H9 (cell line): ENCODE measurements at regions not wholly inside any gene's neighbourhood (a gene's known extent, or its start where the extent isn't known, plus 50 kb on each side); places are given as distances from the start of the nearest gene placed in this dataset.
"Not testable (repeated sequence)": the region's sequence is repeated elsewhere in the genome, so short reads cannot be mapped to it uniquely, and the experiment has no call there.

Source experiments
- DNase-seq: peaks from one replicate; pipeline ENCODE4 v3.0.0-alpha.2; 2017
- H2AFZ ChIP-seq: one replicate; pipeline ENCODE4 v1.6.1; 2013; ENCODE audit warnings: mild to moderate bottlenecking, low read length, control low read depth, moderate library complexity
- H2AK5ac ChIP-seq: 2 replicates; pipeline ENCODE4 v1.6.1; 2013; ENCODE audit warnings: low read length, control low read depth, mixed read lengths; ENCODE audit not compliant: insufficient read length
- H2BK120ac ChIP-seq: one replicate; pipeline ENCODE4 v1.6.1; 2013; ENCODE audit warnings: low read depth, mild to moderate bottlenecking, low read length, control low read depth, inconsistent platforms; ENCODE audit not compliant: poor library complexity, severe bottlenecking
- H2BK12ac ChIP-seq: 2 replicates; pipeline ENCODE4 v1.6.1; 2013; ENCODE audit warnings: low read length, control low read depth, mixed read lengths, low read depth; ENCODE audit not compliant: insufficient read length
- H2BK15ac ChIP-seq: 2 replicates; pipeline ENCODE4 v1.6.1; 2013; ENCODE audit warnings: low read depth, low read length, control low read depth
- H2BK20ac ChIP-seq: one replicate; pipeline ENCODE4 v1.6.1; 2013; ENCODE audit warnings: low read depth, mild to moderate bottlenecking, low read length, control low read depth, inconsistent platforms; ENCODE audit not compliant: poor library complexity, severe bottlenecking
- H2BK5ac ChIP-seq: 2 replicates; pipeline ENCODE4 v1.6.1; 2013; ENCODE audit warnings: low read length, control low read depth, mixed read lengths; ENCODE audit not compliant: insufficient read length
- H3K14ac ChIP-seq: 2 replicates; pipeline ENCODE4 v1.6.1; 2013; ENCODE audit warnings: low read length, control low read depth; ENCODE audit not compliant: insufficient read depth
- H3K18ac ChIP-seq: 2 replicates; pipeline ENCODE4 v1.6.1; 2013; ENCODE audit warnings: low read depth, mild to moderate bottlenecking, mixed read lengths, low read length, control low read depth; ENCODE audit not compliant: insufficient read length
- H3K23ac ChIP-seq: 2 replicates; pipeline ENCODE4 v1.6.1; 2013; ENCODE audit warnings: low read length, control low read depth, mixed read lengths, low read depth; ENCODE audit not compliant: insufficient read length
- H3K23me2 ChIP-seq: 2 replicates; pipeline ENCODE4 v1.6.1; 2013; ENCODE audit warnings: low read depth, mild to moderate bottlenecking, mixed read lengths, low read length, control low read depth; ENCODE audit not compliant: insufficient read length, poor library complexity, severe bottlenecking
- H3K27ac ChIP-seq: 2 replicates; pipeline ENCODE4 v1.5.1; 2013; ENCODE audit warnings: low read length, control low read depth, mixed read lengths, low read depth; ENCODE audit not compliant: insufficient read length
- H3K27me3 ChIP-seq: 2 replicates; pipeline ENCODE4 v1.6.1; 2013; ENCODE audit warnings: low read length, control low read depth, inconsistent platforms; ENCODE audit not compliant: insufficient read depth
- H3K4ac ChIP-seq: 2 replicates; pipeline ENCODE4 v1.6.1; 2013; ENCODE audit warnings: low read depth, mild to moderate bottlenecking, control low read depth, inconsistent platforms, low read length, moderate library complexity
- H3K4me1 ChIP-seq: 2 replicates; pipeline ENCODE4 v1.6.1; 2013; ENCODE audit warnings: low read length, control low read depth, inconsistent platforms; ENCODE audit not compliant: insufficient read depth
- H3K4me2 ChIP-seq: 2 replicates; pipeline ENCODE4 v1.6.1; 2013; ENCODE audit warnings: low read length, control low read depth, mixed read lengths; ENCODE audit not compliant: insufficient read length, insufficient read depth
- H3K56ac ChIP-seq: 2 replicates; pipeline ENCODE4 v1.6.1; 2013; ENCODE audit warnings: low read depth, mild to moderate bottlenecking, mixed read lengths, low read length, control low read depth; ENCODE audit not compliant: insufficient read length
- H3K79me1 ChIP-seq: 2 replicates; pipeline ENCODE4 v1.6.1; 2013; ENCODE audit warnings: low read depth, mild to moderate bottlenecking, moderate library complexity, low read length, control low read depth, inconsistent platforms; ENCODE audit not compliant: insufficient read depth, poor library complexity, severe bottlenecking
- H3K79me2 ChIP-seq: 2 replicates; pipeline ENCODE4 v1.6.1; 2013; ENCODE audit warnings: low read length, control low read depth, inconsistent platforms; ENCODE audit not compliant: insufficient read depth
- H3K9ac ChIP-seq: 2 replicates; pipeline ENCODE4 v1.6.1; 2013; ENCODE audit warnings: low read length, control low read depth, mixed read lengths; ENCODE audit not compliant: insufficient read length; ENCODE audit errors: extremely low read depth
- H3K9me3 ChIP-seq: one replicate; pipeline ENCODE4 v1.6.1; 2013; ENCODE audit warnings: low read depth, low read length, inconsistent platforms; ENCODE audit not compliant: control insufficient read depth
- H3T11ph ChIP-seq: one replicate; pipeline ENCODE4 v1.6.1; 2013; ENCODE audit warnings: mild to moderate bottlenecking, low read length, control low read depth, inconsistent platforms
- H4K20me1 ChIP-seq: one replicate; pipeline ENCODE4 v1.6.1; 2013; ENCODE audit not compliant: control insufficient read depth, insufficient read length, insufficient read depth
- H4K5ac ChIP-seq: 2 replicates; pipeline ENCODE4 v1.6.1; 2013; ENCODE audit warnings: low read depth, mild to moderate bottlenecking, mixed read lengths, low read length, control low read depth; ENCODE audit not compliant: insufficient read length
- H4K8ac ChIP-seq: replicated peaks from 2 replicates; pipeline ENCODE4 v1.6.1; 2013; ENCODE audit warnings: low read length, control low read depth, mixed read lengths, low read depth; ENCODE audit not compliant: insufficient read length
- H4K91ac ChIP-seq: 2 replicates; pipeline ENCODE4 v1.6.1; 2013; ENCODE audit warnings: low read depth, mild to moderate bottlenecking, moderate library complexity, mixed read lengths, low read length, control low read depth; ENCODE audit not compliant: insufficient read length
- H3K27ac Mint-ChIP-seq, 3 experiments: 2 replicates in 2 of 3; 3 replicates in 1 of 3; pipeline ENCODE4 v1.8.0; 2020 to 2021; ENCODE audit warnings: mixed read lengths in 3 of 3, mild to moderate bottlenecking in 1 of 3, moderate library complexity in 1 of 3
- H3K27me3 Mint-ChIP-seq: 2 replicates; pipeline ENCODE4 v1.8.0; 2021; ENCODE audit warnings: low read depth, mild to moderate bottlenecking, moderate library complexity, mixed read lengths
- H3K36me3 Mint-ChIP-seq, 3 experiments: 2 replicates in 2 of 3; 3 replicates in 1 of 3; pipeline ENCODE4 v1.8.0; 2020 to 2021; ENCODE audit warnings: low read depth in 3 of 3, mixed read lengths in 3 of 3; ENCODE audit not compliant: insufficient read depth in 1 of 3
- H3K4me1 Mint-ChIP-seq, 2 experiments: 2 replicates each; pipeline ENCODE4 v1.8.0; 2020; ENCODE audit warnings: mixed read lengths in 2 of 2
- H3K4me3 Mint-ChIP-seq, 2 experiments: 2 replicates in 1 of 2; 3 replicates in 1 of 2; pipeline ENCODE4 v1.8.0; 2020 to 2021; ENCODE audit warnings: mild to moderate bottlenecking in 2 of 2, mixed read lengths in 2 of 2, moderate library complexity in 1 of 2
- H3K9me3 Mint-ChIP-seq, 2 experiments: 2 replicates in 1 of 2; 3 replicates in 1 of 2; pipeline ENCODE4 v1.8.0; 2020; ENCODE audit warnings: mild to moderate bottlenecking in 2 of 2, mixed read lengths in 2 of 2, moderate library complexity in 1 of 2
- CTCF ChIP-seq: fragments of 200-600 bp; sonication (generic); conservative IDR thresholded peaks from 3 replicates; pipeline ENCODE4 v1.8.0; 2021; ENCODE audit warnings: antibody characterized with exemption, mild to moderate bottlenecking
- WGBS: extraction: QIAGEN DNeasy Blood & Tissue Kit; methylation state at CpG from one replicate; pipeline ENCODE4 v1.1.7; 2013; ENCODE audit warnings: missing lambda C conversion rate, low lambda C conversion rate, mixed read lengths; ENCODE audit not compliant: insufficient read length; ENCODE audit errors: extremely low coverage; 5-methylcytosine and 5-hydroxymethylcytosine counted together

GRCh38 chr2:52017646-52018235, 985.8 kb upstream of the NRXN1 start:
- Histone ChIP-seq H2AK5ac (no peak overlapping the region), H3K4ac (no peak overlapping the region), H3K14ac (no peak overlapping the region), H3K23me2 (no peaks in the 10 kb centered on the region), H3K9me3 (no peaks in the 10 kb centered on the region), H3K18ac (no peak overlapping the region), H3T11ph (no peak overlapping the region), H3K27ac (no peak overlapping the region), H4K20me1 (no peaks in the 10 kb centered on the region), H4K5ac (no peak overlapping the region), H4K8ac (no peak overlapping the region), H2BK5ac (no peak overlapping the region), H2BK20ac (no peak overlapping the region), H3K79me1 (no peaks in the 10 kb centered on the region), H3K4me1 (no peaks in the 10 kb centered on the region), H3K27me3 (no peaks in the 10 kb centered on the region), H2BK12ac (no peak overlapping the region), H3K4me2 (no peak overlapping the region), H3K79me2 (no peaks in the 10 kb centered on the region), H3K23ac (no peak overlapping the region), H3K56ac (no peak overlapping the region), H3K9ac (no peak overlapping the region), H2AFZ (no peak overlapping the region), H2BK15ac (no peak overlapping the region), H2BK120ac (no peak overlapping the region), H4K91ac (no peak overlapping the region)
- Mint-ChIP-seq H3K36me3 (0 out of 7 replicates have a peak, but pooled peaks cover 0 to 1% (median 0%) of the 10 kb centered on the region in 3 experiments), H3K27ac (peak overlapping the region in 1 of 3 experiments; percentile 40; a peak in 1 of 7 replicates), H3K4me1 (peaks cover 12 to 13% of the 10 kb centered on the region in 2 experiments), H3K9me3 (peaks cover 0 to 2% of the 10 kb centered on the region in 2 experiments; a peak in 3 of 5 replicates), H3K4me3 (no peak overlapping the region), H3K27me3 (no peaks in the 10 kb centered on the region)
- DNase-seq: no peak
- WGBS: no CpG with 5 or more reads among the region's 7 CpGs
- no peak for TF ChIP-seq CTCF

GRCh38 chr2:52006821-52007366, 975.0 kb upstream of the NRXN1 start:
- H2AFZ ChIP-seq, H3T11ph ChIP-seq, H2BK120ac ChIP-seq, H3K79me2 ChIP-seq, H2BK5ac ChIP-seq, H2BK15ac ChIP-seq, H3K23me2 ChIP-seq, H3K56ac ChIP-seq, H4K91ac ChIP-seq, H3K14ac ChIP-seq, H2AK5ac ChIP-seq, H3K27ac Mint-ChIP-seq, H3K4me3 Mint-ChIP-seq, H3K23ac ChIP-seq, H3K27me3 ChIP-seq, H3K27me3 Mint-ChIP-seq, H2BK12ac ChIP-seq, H4K8ac ChIP-seq, H3K4me1 Mint-ChIP-seq, H3K9ac ChIP-seq, H3K9me3 ChIP-seq, H4K5ac ChIP-seq, H3K4me2 ChIP-seq, DNase-seq, H3K18ac ChIP-seq, H3K79me1 ChIP-seq, H2BK20ac ChIP-seq, H3K27ac ChIP-seq, H4K20me1 ChIP-seq, H3K4ac ChIP-seq, H3K4me1 ChIP-seq: not testable (repeated sequence)
- no CpG with 5 or more reads among the region's 32 CpGs for WGBS
- H3K36me3 Mint-ChIP-seq: peaks cover 6 to 15% (median 11%) of the 10 kb centered on the region in 3 experiments; a peak in 6 of 7 replicates
- H3K9me3 Mint-ChIP-seq: peaks cover 4 to 13% of the 10 kb centered on the region in 2 experiments; a peak in 4 of 5 replicates
